ENCODE measurements at regions not wholly inside any gene's neighbourhood (a gene's known extent, or its start where the extent isn't known, plus 50 kb on each side); places are given as distances from the start of the nearest gene placed in this dataset.
"Not testable (repeated sequence)": the region's sequence is repeated elsewhere in the genome, so short reads cannot be mapped to it uniquely, and the experiment has no call there.

- DNase-seq, result not testable (repeated sequence)
Observed at GRCh38 chr16:13336907-13337881, 435.8 kb downstream of the SHISA9 start.

GRCh38 chr16:13338044-13338443 lies 436.6 kb downstream of the SHISA9 start:
- no peak for DNase-seq

GRCh38 chr16:13342675-13343074 lies 441.3 kb downstream of the SHISA9 start:
- no peak for DNase-seq

GRCh38 chr16:13344001-13344400 lies 442.6 kb downstream of the SHISA9 start:
- no peak for DNase-seq

GRCh38 chr16:13348416-13348815 lies 447.0 kb downstream of the SHISA9 start:
- no peak for DNase-seq

- no peak for DNase-seq
Observed at GRCh38 chr16:13350000-13350399, 448.6 kb downstream of the SHISA9 start.

GRCh38 chr16:13351181-13351580 lies 449.8 kb downstream of the SHISA9 start:
- no peak for DNase-seq

GRCh38 chr16:13351601-13352217 lies 450.3 kb downstream of the SHISA9 start:
- no peak for DNase-seq

GRCh38 chr16:13352796-13353195 lies 451.4 kb downstream of the SHISA9 start:
- not testable (repeated sequence) for DNase-seq

- not testable (repeated sequence) for DNase-seq
Observed at GRCh38 chr16:13357842-13358241, 456.4 kb downstream of the SHISA9 start.

GRCh38 chr16:13359835-13360234 lies 458.4 kb downstream of the SHISA9 start:
- no peak for DNase-seq

GRCh38 chr16:13372421-13372820 lies 471.0 kb downstream of the SHISA9 start:
- no peak for DNase-seq

GRCh38 chr16:13376174-13376573 lies 474.8 kb downstream of the SHISA9 start:
- DNase-seq, result no peak

- DNase-seq, result no peak
Observed at GRCh38 chr16:13377143-13377542, 475.7 kb downstream of the SHISA9 start.

- no peak for DNase-seq
Observed at GRCh38 chr16:13378151-13378550, 476.8 kb downstream of the SHISA9 start.

GRCh38 chr16:13379266-13379665 lies 477.9 kb downstream of the SHISA9 start:
- no peak for DNase-seq

GRCh38 chr16:13385156-13386040 lies 484.0 kb downstream of the SHISA9 start:
- not testable (repeated sequence) for DNase-seq

GRCh38 chr16:13390093-13390985 lies 488.9 kb downstream of the SHISA9 start:
- DNase-seq, result no peak

GRCh38 chr16:13390986-13391305 lies 489.5 kb downstream of the SHISA9 start:
- DNase-seq, result no peak

GRCh38 chr16:13391337-13391736 lies 489.9 kb downstream of the SHISA9 start:
- DNase-seq, result no peak

GRCh38 chr16:13392341-13392740 lies 490.9 kb downstream of the SHISA9 start:
- no peak for DNase-seq

- DNase-seq, result no peak
Observed at GRCh38 chr16:13393816-13394215, 492.4 kb downstream of the SHISA9 start.
